Panc1 (cell line): ENCODE measurements at regions not wholly inside any gene's neighbourhood (a gene's known extent, or its start where the extent isn't known, plus 50 kb on each side); places are given as distances from the start of the nearest gene placed in this dataset.

Source experiments
- CTCF ChIP-seq: fragments of 450-650 bp; IDR thresholded peaks from 2 replicates; pipeline ENCODE4 v1.5.1; 2017; ENCODE audit warnings: mild to moderate bottlenecking
- POLR2AphosphoS5 ChIP-seq: IDR thresholded peaks from 2 replicates; pipeline ENCODE4 v1.6.1; 2012; ENCODE audit warnings: mild to moderate bottlenecking, low read depth, low read length, moderate library complexity
- REST ChIP-seq, 2 experiments: IDR thresholded peaks; 2 replicates each; pipeline ENCODE4 v1.6.1; 2011 to 2012; ENCODE audit warnings: low read depth in 2 of 2, control low read depth in 1 of 2, low read length in 1 of 2, mild to moderate bottlenecking in 1 of 2, moderate library complexity in 1 of 2; ENCODE audit not compliant: insufficient read depth in 1 of 2
- SIN3A ChIP-seq: IDR thresholded peaks from 2 replicates; pipeline ENCODE4 v1.6.1; 2012; ENCODE audit warnings: low read depth, mild to moderate bottlenecking, low read length, moderate library complexity, borderline replicate concordance; ENCODE audit not compliant: insufficient read depth

- TF ChIP-seq CTCF = no peak
- no peak for TF ChIP-seq SIN3A
- no peak for TF ChIP-seq REST (IDR thresholded peaks at IDR 0.05; ENCODE audit: insufficient read depth in 1 of 2, low read depth in 2 of 2, low read length in 1 of 2)
- no peak for TF ChIP-seq POLR2AphosphoS5
These were observed 50.8 kb upstream of the PRICKLE1 start for GRCh38 chr12:42640391-42640790.
